Endothelial cell (in vitro differentiated cells): ENCODE measurements at regions not wholly inside any gene's neighbourhood (a gene's known extent, or its start where the extent isn't known, plus 50 kb on each side); places are given as distances from the start of the nearest gene placed in this dataset.

Source experiments
- DNase-seq: peaks from one replicate; pipeline ENCODE4 v3.0.0; 2021; ENCODE audit warnings: low spot score
- H3K27ac Mint-ChIP-seq: one replicate; pipeline ENCODE4 v1.8.0; 2021; ENCODE audit warnings: mixed read lengths, inconsistent platforms; ENCODE audit not compliant: unreplicated experiment
- H3K27me3 Mint-ChIP-seq: one replicate; pipeline ENCODE4 v1.8.0; 2021; ENCODE audit warnings: mild to moderate bottlenecking, moderate library complexity, mixed read lengths, inconsistent platforms; ENCODE audit not compliant: unreplicated experiment
- H3K36me3 Mint-ChIP-seq: one replicate; pipeline ENCODE4 v1.8.0; 2021; ENCODE audit warnings: mild to moderate bottlenecking, low read depth, mixed read lengths, inconsistent platforms; ENCODE audit not compliant: unreplicated experiment
- H3K4me1 Mint-ChIP-seq: one replicate; pipeline ENCODE4 v1.8.0; 2021; ENCODE audit warnings: mild to moderate bottlenecking, mixed read lengths, inconsistent platforms; ENCODE audit not compliant: unreplicated experiment
- H3K4me3 Mint-ChIP-seq: one replicate; pipeline ENCODE4 v1.8.0; 2021; ENCODE audit warnings: mild to moderate bottlenecking, mixed read lengths, inconsistent platforms; ENCODE audit not compliant: unreplicated experiment
- H3K9me3 Mint-ChIP-seq: one replicate; pipeline ENCODE4 v1.8.0; 2021; ENCODE audit warnings: mixed read lengths, inconsistent platforms; ENCODE audit not compliant: unreplicated experiment
- CTCF ChIP-seq: fragments of 200-600 bp; sonication (generic); IDR thresholded peaks from one replicate; pipeline ENCODE4 v1.5.0; 2021; ENCODE audit warnings: antibody characterized with exemption; ENCODE audit not compliant: unreplicated experiment

- Mint-ChIP-seq H3K4me3 (no peak overlapping the region), H3K27ac (no peak overlapping the region), H3K27me3 (no peaks in the 10 kb centered on the region), H3K4me1 (no peaks in the 10 kb centered on the region), H3K9me3 (no peaks in the 10 kb centered on the region), H3K36me3 (no peaks in the 10 kb centered on the region)
- no peak for TF ChIP-seq CTCF
- no peak for DNase-seq
These were observed 113.7 kb upstream of the DMRT1 start for GRCh38 chr9:727767-728166.

- Mint-ChIP-seq H3K4me3 (no peak overlapping the region), H3K4me1 (no peaks in the 10 kb centered on the region), H3K9me3 (no peaks in the 10 kb centered on the region), H3K27me3 (no peaks in the 10 kb centered on the region), H3K36me3 (no peaks in the 10 kb centered on the region), H3K27ac (no peak overlapping the region)
- DNase-seq: no peak
- no peak for TF ChIP-seq CTCF
These were observed 113.0 kb upstream of the DMRT1 start for GRCh38 chr9:728535-728934.

GRCh38 chr9:731474-731873 is 110.0 kb upstream of the DMRT1 start:
- H3K27me3 Mint-ChIP-seq: no peaks in the 10 kb centered on the region
- no peak for DNase-seq
- no peak for TF ChIP-seq CTCF
- no peak overlapping the region for H3K4me3 Mint-ChIP-seq
- no peaks in the 10 kb centered on the region for H3K4me1 Mint-ChIP-seq
- H3K36me3 Mint-ChIP-seq: no peaks in the 10 kb centered on the region
- no peak overlapping the region for H3K27ac Mint-ChIP-seq
- no peaks in the 10 kb centered on the region for H3K9me3 Mint-ChIP-seq

- no peak for DNase-seq
- Mint-ChIP-seq H3K27ac (no peak overlapping the region), H3K27me3 (no peaks in the 10 kb centered on the region), H3K36me3 (peaks cover 6% of the 10 kb centered on the region), H3K9me3 (no peaks in the 10 kb centered on the region), H3K4me3 (no peak overlapping the region), H3K4me1 (no peaks in the 10 kb centered on the region)
- no peak for TF ChIP-seq CTCF
These were observed 106.5 kb upstream of the DMRT1 start for GRCh38 chr9:734831-735511.

GRCh38 chr9:737400-738120 is 103.9 kb upstream of the DMRT1 start:
- no peaks in the 10 kb centered on the region for H3K27me3 Mint-ChIP-seq
- H3K9me3 Mint-ChIP-seq: no peaks in the 10 kb centered on the region
- H3K36me3 Mint-ChIP-seq: peaks cover 18% of the 10 kb centered on the region
- H3K4me1 Mint-ChIP-seq: no peaks in the 10 kb centered on the region
- no peak for DNase-seq
- TF ChIP-seq CTCF: no peak
- H3K27ac Mint-ChIP-seq: no peak overlapping the region
- H3K4me3 Mint-ChIP-seq: no peak overlapping the region
